Cardiac muscle cell (in vitro differentiated cells and primary cell): ENCODE measurements at regions not wholly inside any gene's neighbourhood (a gene's known extent, or its start where the extent isn't known, plus 50 kb on each side); places are given as distances from the start of the nearest gene placed in this dataset.
A peak's percentile ranks its signal among the peaks of the same experiment; 100 is the strongest.

Experiments used
- DNase-seq, 2 donors: peaks; one replicate each; pipeline versions ENCODE4 v3.0.0 to v3.0.0-alpha.2; 2010 to 2017; ENCODE audit warnings: low read depth in 1 of 2, low spot score in 1 of 2
- H3K27ac ChIP-seq: fragments of 200-600 bp; sonication (generic); 2 replicates; pipeline ENCODE4 v1.5.1; 2016
- H3K27me3 ChIP-seq: fragments of 200-600 bp; sonication (generic); 2 replicates; pipeline ENCODE4 v1.6.0; 2016; ENCODE audit warnings: control low read depth
- H3K36me3 ChIP-seq: fragments of 200-600 bp; sonication (generic); 2 replicates; pipeline ENCODE4 v1.5.1; 2016; ENCODE audit warnings: control low read depth
- H3K4me1 ChIP-seq: fragments of 200-600 bp; sonication (generic); 2 replicates; pipeline ENCODE4 v1.8.1; 2017; ENCODE audit warnings: low read depth, mild to moderate bottlenecking, mixed run types
- H3K4me3 ChIP-seq: fragments of 200-600 bp; sonication (generic); 2 replicates; pipeline ENCODE4 v1.5.1; 2016; ENCODE audit warnings: mild to moderate bottlenecking
- H3K9me3 ChIP-seq: fragments of 200-600 bp; sonication (generic); 2 replicates; pipeline ENCODE4 v1.5.1; 2017; ENCODE audit warnings: low read depth, mild to moderate bottlenecking, control low read depth
- TF ChIP-seq, protein P1 (sequence below): IDR thresholded peaks from 2 replicates; pipeline ENCODE4 v1.5.1; 2012; ENCODE audit warnings: low read depth, mild to moderate bottlenecking, low read length

DNA sequence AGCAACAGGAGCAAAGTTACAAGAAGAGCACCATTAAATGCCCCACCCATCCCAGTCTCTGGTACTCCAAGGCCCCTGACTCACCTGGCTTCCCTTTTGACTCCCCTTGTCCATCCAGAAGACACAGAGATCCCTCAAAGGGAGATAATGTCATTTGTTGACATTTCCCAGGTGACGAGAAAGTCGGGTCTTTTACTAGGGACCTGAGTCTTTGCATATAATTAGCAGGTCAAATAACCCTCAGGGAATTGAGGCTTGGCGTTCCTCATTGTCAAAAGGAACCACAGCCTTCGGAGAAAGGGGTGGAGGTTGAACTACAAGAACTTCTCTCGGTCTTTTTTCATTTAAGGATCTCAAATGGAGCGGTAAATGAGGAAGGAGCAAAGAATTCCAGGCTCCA is 133.2 kb downstream of the PROX1 start:
- no peaks in the 10 kb centered on the region for H3K9me3 ChIP-seq
- no peak overlapping the region for H3K4me3 ChIP-seq
- H3K27ac ChIP-seq: no peak overlapping the region
- no peaks in the 10 kb centered on the region for H3K27me3 ChIP-seq
- no peaks in the 10 kb centered on the region for H3K36me3 ChIP-seq
- no peak for DNase-seq
- H3K4me1 ChIP-seq: peaks cover 9% of the 10 kb centered on the region
- TF ChIP-seq, protein P1, sequence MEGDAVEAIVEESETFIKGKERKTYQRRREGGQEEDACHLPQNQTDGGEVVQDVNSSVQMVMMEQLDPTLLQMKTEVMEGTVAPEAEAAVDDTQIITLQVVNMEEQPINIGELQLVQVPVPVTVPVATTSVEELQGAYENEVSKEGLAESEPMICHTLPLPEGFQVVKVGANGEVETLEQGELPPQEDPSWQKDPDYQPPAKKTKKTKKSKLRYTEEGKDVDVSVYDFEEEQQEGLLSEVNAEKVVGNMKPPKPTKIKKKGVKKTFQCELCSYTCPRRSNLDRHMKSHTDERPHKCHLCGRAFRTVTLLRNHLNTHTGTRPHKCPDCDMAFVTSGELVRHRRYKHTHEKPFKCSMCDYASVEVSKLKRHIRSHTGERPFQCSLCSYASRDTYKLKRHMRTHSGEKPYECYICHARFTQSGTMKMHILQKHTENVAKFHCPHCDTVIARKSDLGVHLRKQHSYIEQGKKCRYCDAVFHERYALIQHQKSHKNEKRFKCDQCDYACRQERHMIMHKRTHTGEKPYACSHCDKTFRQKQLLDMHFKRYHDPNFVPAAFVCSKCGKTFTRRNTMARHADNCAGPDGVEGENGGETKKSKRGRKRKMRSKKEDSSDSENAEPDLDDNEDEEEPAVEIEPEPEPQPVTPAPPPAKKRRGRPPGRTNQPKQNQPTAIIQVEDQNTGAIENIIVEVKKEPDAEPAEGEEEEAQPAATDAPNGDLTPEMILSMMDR: no peak

DNA sequence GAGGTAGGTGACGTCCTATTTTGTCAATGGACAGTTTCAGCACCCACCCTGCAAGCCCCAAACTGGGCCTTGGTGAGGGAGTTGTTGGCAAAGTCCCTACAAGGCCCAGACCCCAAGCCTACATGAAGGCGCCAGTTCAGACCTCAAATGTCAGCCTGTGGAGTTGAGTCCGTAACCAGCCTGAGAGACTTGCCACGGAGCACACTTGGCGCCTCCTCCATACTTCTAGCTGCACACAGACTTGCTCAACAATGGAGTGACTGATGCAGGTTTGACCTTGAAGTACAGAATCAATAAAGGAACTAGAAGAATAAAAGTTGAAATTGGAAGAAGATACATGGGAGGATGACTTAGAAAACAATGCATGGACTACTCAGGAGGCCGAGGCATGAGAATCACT is 134.3 kb downstream of the PROX1 start:
- H3K4me3 ChIP-seq: no peak overlapping the region
- TF ChIP-seq, protein P1: no peak
- H3K9me3 ChIP-seq: no peaks in the 10 kb centered on the region
- no peak for DNase-seq
- no peak overlapping the region for H3K27ac ChIP-seq
- no peaks in the 10 kb centered on the region for H3K36me3 ChIP-seq
- no peaks in the 10 kb centered on the region for H3K27me3 ChIP-seq
- peaks cover 9% of the 10 kb centered on the region for H3K4me1 ChIP-seq

DNA sequence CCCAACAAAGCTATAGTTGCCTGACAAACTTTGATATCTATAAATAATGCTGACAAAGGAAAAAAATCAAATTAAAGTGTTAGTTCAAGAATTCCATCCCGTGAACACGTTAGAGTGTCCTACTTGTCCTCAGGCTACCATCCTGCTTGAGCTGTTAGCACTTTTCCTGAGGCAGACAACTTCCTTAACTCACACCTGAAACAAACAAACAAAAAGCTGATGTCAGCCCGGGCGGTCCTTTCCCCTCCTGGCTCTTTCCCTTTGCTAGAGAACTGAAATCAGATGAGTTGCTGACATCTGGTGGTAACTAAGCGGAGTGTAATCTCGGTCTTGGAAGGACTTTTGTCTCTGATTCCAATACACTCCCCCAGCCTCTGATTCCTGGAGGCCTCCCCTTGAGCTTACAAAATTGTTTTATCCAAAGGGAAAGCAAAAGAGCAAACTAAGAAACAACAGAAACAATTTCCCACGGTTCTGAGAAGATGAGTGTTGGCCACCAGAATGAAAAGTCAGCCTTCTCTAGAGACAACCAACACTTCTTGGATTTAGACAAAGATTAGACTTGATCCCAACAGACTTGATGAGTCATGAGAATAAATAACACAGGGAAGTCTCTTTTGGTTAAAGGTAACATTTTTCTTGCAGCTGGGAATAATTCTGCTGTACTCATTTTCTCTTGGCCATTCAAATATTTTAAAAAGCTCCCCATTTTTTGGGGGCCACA is 135.4 kb downstream of the PROX1 start:
- TF ChIP-seq, protein P1: peak; percentile 64
- DNase-seq: peak; percentile 79 to 82
- Histone ChIP-seq H3K9me3 (no peaks in the 10 kb centered on the region), H3K36me3 (no peaks in the 10 kb centered on the region), H3K4me1 (peaks cover 9% of the 10 kb centered on the region), H3K27ac (no peak overlapping the region), H3K4me3 (no peak overlapping the region), H3K27me3 (no peaks in the 10 kb centered on the region)

DNA sequence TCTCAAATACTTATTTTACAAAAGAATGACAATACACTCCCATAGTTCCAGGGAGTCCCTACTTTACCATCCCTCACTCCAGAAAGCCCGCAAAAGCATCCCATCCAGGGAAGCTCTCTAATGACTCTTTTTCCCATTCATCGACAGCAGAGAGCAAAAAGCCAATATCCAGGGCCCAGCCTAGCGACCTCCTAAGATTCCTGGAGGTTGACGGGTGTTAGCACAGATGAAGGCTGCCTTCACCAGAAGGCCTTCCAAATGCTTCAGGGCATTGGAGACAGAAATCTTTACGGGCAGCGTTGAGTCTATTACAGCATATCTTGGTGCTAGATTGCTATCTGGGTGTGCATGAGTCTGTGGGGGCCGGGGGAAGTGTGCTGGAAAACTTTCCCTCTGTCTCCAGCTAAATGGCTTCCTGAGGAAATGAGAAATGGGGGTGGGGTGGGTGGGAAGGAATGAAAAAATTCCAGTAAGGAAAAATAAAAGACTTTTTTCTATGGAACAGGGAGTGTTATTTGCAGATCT is 136.6 kb downstream of the PROX1 start:
- no peak overlapping the region for H3K4me3 ChIP-seq

DNA sequence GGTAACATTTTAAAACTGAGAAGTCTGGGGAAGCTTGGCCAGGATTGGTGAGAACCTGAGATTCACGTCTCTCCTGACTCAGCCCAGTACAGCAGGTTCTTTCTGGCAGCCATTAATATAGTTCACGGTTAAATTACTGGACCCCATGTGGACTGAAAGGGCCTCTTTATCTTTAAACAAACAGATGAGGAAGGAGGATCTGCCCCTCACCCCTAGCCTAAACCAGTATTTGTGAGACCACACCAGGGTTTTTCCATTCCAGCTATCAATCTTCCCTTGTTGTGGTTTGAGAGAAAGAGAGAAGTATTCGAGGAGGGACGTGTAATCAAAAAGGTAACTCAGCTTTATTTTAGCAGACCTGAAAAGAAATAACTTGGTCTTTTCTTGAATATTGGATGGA is 137.1 kb downstream of the PROX1 start:
- no peaks in the 10 kb centered on the region for H3K36me3 ChIP-seq
- DNase-seq: no peak
- peaks cover 9% of the 10 kb centered on the region for H3K4me1 ChIP-seq
- TF ChIP-seq, protein P1: no peak
- no peaks in the 10 kb centered on the region for H3K27me3 ChIP-seq
- no peak overlapping the region for H3K27ac ChIP-seq
- H3K9me3 ChIP-seq: no peaks in the 10 kb centered on the region
- no peak overlapping the region for H3K4me3 ChIP-seq

More for the DNA sequence above, 136.6 kb downstream of the PROX1 start:
- H3K9me3 ChIP-seq: no peaks in the 10 kb centered on the region
- peaks cover 9% of the 10 kb centered on the region for H3K4me1 ChIP-seq
- no peak overlapping the region for H3K27ac ChIP-seq
- no peak for DNase-seq
- TF ChIP-seq, protein P1: no peak
- H3K27me3 ChIP-seq: no peaks in the 10 kb centered on the region
- no peaks in the 10 kb centered on the region for H3K36me3 ChIP-seq
